ENCODE measurements at regions not wholly inside any gene's neighbourhood (a gene's known extent, or its start where the extent isn't known, plus 50 kb on each side); places are given as distances from the start of the nearest gene placed in this dataset.

GRCh38 chr2:204177251-204177976 lies 240.9 kb downstream of the ICOS start:
- no peak for TF ChIP-seq EZH2 (IDR thresholded peaks at IDR 0.05; ENCODE audit: insufficient read depth, low read length)
- TF ChIP-seq, protein P1, sequence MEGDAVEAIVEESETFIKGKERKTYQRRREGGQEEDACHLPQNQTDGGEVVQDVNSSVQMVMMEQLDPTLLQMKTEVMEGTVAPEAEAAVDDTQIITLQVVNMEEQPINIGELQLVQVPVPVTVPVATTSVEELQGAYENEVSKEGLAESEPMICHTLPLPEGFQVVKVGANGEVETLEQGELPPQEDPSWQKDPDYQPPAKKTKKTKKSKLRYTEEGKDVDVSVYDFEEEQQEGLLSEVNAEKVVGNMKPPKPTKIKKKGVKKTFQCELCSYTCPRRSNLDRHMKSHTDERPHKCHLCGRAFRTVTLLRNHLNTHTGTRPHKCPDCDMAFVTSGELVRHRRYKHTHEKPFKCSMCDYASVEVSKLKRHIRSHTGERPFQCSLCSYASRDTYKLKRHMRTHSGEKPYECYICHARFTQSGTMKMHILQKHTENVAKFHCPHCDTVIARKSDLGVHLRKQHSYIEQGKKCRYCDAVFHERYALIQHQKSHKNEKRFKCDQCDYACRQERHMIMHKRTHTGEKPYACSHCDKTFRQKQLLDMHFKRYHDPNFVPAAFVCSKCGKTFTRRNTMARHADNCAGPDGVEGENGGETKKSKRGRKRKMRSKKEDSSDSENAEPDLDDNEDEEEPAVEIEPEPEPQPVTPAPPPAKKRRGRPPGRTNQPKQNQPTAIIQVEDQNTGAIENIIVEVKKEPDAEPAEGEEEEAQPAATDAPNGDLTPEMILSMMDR (IDR thresholded peaks at IDR 0.05; ENCODE audit: insufficient read depth, low read depth, low read length): no peak
- Mint-ChIP-seq H3K27me3 (ENCODE audit: low read depth, unreplicated experiment) (peaks cover 11% of the 10 kb centered on the region), H3K4me3 (ENCODE audit: unreplicated experiment) (no peak overlapping the region), H3K36me3 (ENCODE audit: low read depth, unreplicated experiment) (no peaks in the 10 kb centered on the region), H3K27ac (ENCODE audit: unreplicated experiment) (no peak overlapping the region), H3K4me1 (ENCODE audit: low read depth, unreplicated experiment) (no peaks in the 10 kb centered on the region), H3K9me3 (ENCODE audit: unreplicated experiment) (no peaks in the 10 kb centered on the region)
- H3K4me1 ChIP-seq (ENCODE audit: insufficient read depth, low read length): no peaks in the 10 kb centered on the region
- no peaks in the 10 kb centered on the region for H3K79me2 ChIP-seq (ENCODE audit: insufficient read depth, low read length)
- no peak for DNase-seq (ENCODE audit: low read depth)
- H3K4me3 ChIP-seq (ENCODE audit: insufficient read depth, low read depth, low read length): no peak overlapping the region
- no peak for FAIRE-seq
- H3K27me3 ChIP-seq (ENCODE audit: insufficient read depth, low read length): peaks cover 2% of the 10 kb centered on the region
- no peak overlapping the region for H3K9ac ChIP-seq (ENCODE audit: low read length)
- no peak overlapping the region for H3K4me2 ChIP-seq (ENCODE audit: low read length)
- H3K36me3 ChIP-seq (ENCODE audit: insufficient read depth, low read length): no peaks in the 10 kb centered on the region
- H3K27ac ChIP-seq (ENCODE audit: low read depth, low read length): no peak overlapping the region
- H2AFZ ChIP-seq (ENCODE audit: low read depth, low read length): no peak overlapping the region
- H3K9me3 ChIP-seq (ENCODE audit: insufficient read depth, low read depth, low read length): no peaks in the 10 kb centered on the region
- H4K20me1 ChIP-seq (ENCODE audit: insufficient read depth, low read length): no peaks in the 10 kb centered on the region

- Mint-ChIP-seq H3K27ac (ENCODE audit: unreplicated experiment) (no peak overlapping the region), H3K4me1 (ENCODE audit: low read depth, unreplicated experiment) (no peaks in the 10 kb centered on the region), H3K27me3 (ENCODE audit: low read depth, unreplicated experiment) (peaks cover 11% of the 10 kb centered on the region), H3K36me3 (ENCODE audit: low read depth, unreplicated experiment) (no peaks in the 10 kb centered on the region), H3K9me3 (ENCODE audit: unreplicated experiment) (no peaks in the 10 kb centered on the region), H3K4me3 (ENCODE audit: unreplicated experiment) (no peak overlapping the region)
- Histone ChIP-seq H3K79me2 (ENCODE audit: insufficient read depth, low read length) (no peaks in the 10 kb centered on the region), H3K27ac (ENCODE audit: low read depth, low read length) (no peak overlapping the region), H3K9me3 (ENCODE audit: insufficient read depth, low read depth, low read length) (no peaks in the 10 kb centered on the region), H2AFZ (ENCODE audit: low read depth, low read length) (no peak overlapping the region), H3K4me1 (ENCODE audit: insufficient read depth, low read length) (no peaks in the 10 kb centered on the region), H3K4me3 (ENCODE audit: insufficient read depth, low read depth, low read length) (no peak overlapping the region), H4K20me1 (ENCODE audit: insufficient read depth, low read length) (no peaks in the 10 kb centered on the region), H3K4me2 (ENCODE audit: low read length) (no peak overlapping the region), H3K9ac (ENCODE audit: low read length) (no peak overlapping the region), H3K36me3 (ENCODE audit: insufficient read depth, low read length) (no peaks in the 10 kb centered on the region), H3K27me3 (ENCODE audit: insufficient read depth, low read length) (peaks cover 2% of the 10 kb centered on the region)
- no peak for TF ChIP-seq EZH2 (IDR thresholded peaks at IDR 0.05; ENCODE audit: insufficient read depth, low read length)
- TF ChIP-seq, protein P1 (IDR thresholded peaks at IDR 0.05; ENCODE audit: insufficient read depth, low read depth, low read length): peak; percentile 34
- FAIRE-seq (no peak), DNase-seq (ENCODE audit: low read depth) (no peak)
These were observed 241.5 kb downstream of the ICOS start for GRCh38 chr2:204177977-204178522.

DNA sequence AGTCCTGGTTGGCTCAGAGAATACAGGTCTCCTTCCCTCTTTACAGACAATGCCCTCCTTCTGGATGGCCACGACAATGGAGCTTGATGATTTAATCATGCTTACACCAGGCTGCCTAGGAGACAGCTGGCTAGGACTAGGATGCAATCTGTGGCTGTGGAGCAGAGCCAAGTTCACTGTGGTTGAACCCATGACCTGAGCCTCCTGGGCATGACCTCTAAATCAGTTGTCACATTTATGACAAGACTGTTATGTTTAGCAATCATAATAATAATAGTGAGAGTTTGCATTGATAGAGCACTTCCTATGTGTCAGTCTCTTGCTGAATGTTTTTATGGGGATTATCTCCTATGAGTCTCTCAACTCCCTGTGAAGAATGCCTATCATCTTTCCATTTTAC lies 244.1 kb downstream of the ICOS start:
- FAIRE-seq: no peak
- TF ChIP-seq, protein P1 (IDR thresholded peaks at IDR 0.05; ENCODE audit: insufficient read depth, low read depth, low read length): no peak
- no peak for TF ChIP-seq EZH2 (IDR thresholded peaks at IDR 0.05; ENCODE audit: insufficient read depth, low read length)

More for the DNA sequence above, 244.1 kb downstream of the ICOS start:
- H3K9me3 Mint-ChIP-seq (ENCODE audit: unreplicated experiment): no peaks in the 10 kb centered on the region
- H3K27ac Mint-ChIP-seq (ENCODE audit: unreplicated experiment): no peak overlapping the region
- H3K36me3 Mint-ChIP-seq (ENCODE audit: low read depth, unreplicated experiment): no peaks in the 10 kb centered on the region
- no peak overlapping the region for H3K4me3 Mint-ChIP-seq (ENCODE audit: unreplicated experiment)
- Histone ChIP-seq H3K9ac (ENCODE audit: low read length) (no peak overlapping the region), H3K27ac (ENCODE audit: low read depth, low read length) (no peak overlapping the region), H3K79me2 (ENCODE audit: insufficient read depth, low read length) (no peaks in the 10 kb centered on the region), H3K4me3 (ENCODE audit: insufficient read depth, low read depth, low read length) (no peak overlapping the region), H3K36me3 (ENCODE audit: insufficient read depth, low read length) (no peaks in the 10 kb centered on the region), H3K4me1 (ENCODE audit: insufficient read depth, low read length) (no peaks in the 10 kb centered on the region), H3K4me2 (ENCODE audit: low read length) (no peak overlapping the region), H3K27me3 (ENCODE audit: insufficient read depth, low read length) (peaks cover 2% of the 10 kb centered on the region), H2AFZ (ENCODE audit: low read depth, low read length) (no peak overlapping the region), H4K20me1 (ENCODE audit: insufficient read depth, low read length) (no peaks in the 10 kb centered on the region), H3K9me3 (ENCODE audit: insufficient read depth, low read depth, low read length) (no peaks in the 10 kb centered on the region)
- DNase-seq (ENCODE audit: low read depth): no peak
- H3K27me3 Mint-ChIP-seq (ENCODE audit: low read depth, unreplicated experiment): peaks cover 11% of the 10 kb centered on the region
- H3K4me1 Mint-ChIP-seq (ENCODE audit: low read depth, unreplicated experiment): no peaks in the 10 kb centered on the region
